Neural progenitor cell (in vitro differentiated cells): ENCODE measurements at regions not wholly inside any gene's neighbourhood (a gene's known extent, or its start where the extent isn't known, plus 50 kb on each side); places are given as distances from the start of the nearest gene placed in this dataset.

ENCODE experiments used
- DNase-seq: peaks from one replicate; pipeline ENCODE4 v3.0.0-alpha.2; 2016; ENCODE audit warnings: low spot score
- H2AFZ ChIP-seq: fragments of 200-600 bp; sonication (generic); replicated peaks from 2 replicates; pipeline ENCODE4 v1.6.1; 2016; ENCODE audit warnings: antibody characterized with exemption
- H3F3A ChIP-seq: fragments of 200-600 bp; sonication (generic); 2 replicates; pipeline ENCODE4 v1.6.1; 2016; ENCODE audit warnings: antibody characterized with exemption, low read depth
- H3K27ac ChIP-seq: fragments of 200-600 bp; sonication (generic); 2 replicates; pipeline ENCODE4 v1.5.1; 2016; ENCODE audit warnings: mild to moderate bottlenecking
- H3K27me3 ChIP-seq: fragments of 200-600 bp; sonication (generic); 2 replicates; pipeline ENCODE4 v1.6.1; 2016; ENCODE audit warnings: mild to moderate bottlenecking, moderate library complexity
- H3K36me3 ChIP-seq: fragments of 200-600 bp; sonication (generic); 2 replicates; pipeline ENCODE4 v1.5.1; 2016
- H3K4me1 ChIP-seq: fragments of 200-600 bp; sonication (generic); 2 replicates; pipeline ENCODE4 v1.6.1; 2016; ENCODE audit warnings: mixed run types
- H3K4me2 ChIP-seq: fragments of 200-600 bp; sonication (generic); 2 replicates; pipeline ENCODE4 v1.6.1; 2016
- H3K4me3 ChIP-seq: fragments of 200-600 bp; sonication (generic); 2 replicates; pipeline ENCODE4 v1.5.1; 2016
- H3K79me2 ChIP-seq: fragments of 200-600 bp; sonication (generic); 2 replicates; pipeline ENCODE4 v1.6.1; 2016; ENCODE audit warnings: low read depth
- H3K9ac ChIP-seq: fragments of 200-600 bp; sonication (generic); 2 replicates; pipeline ENCODE4 v1.6.1; 2016
- H3K9me3 ChIP-seq: fragments of 200-600 bp; sonication (generic); 2 replicates; pipeline ENCODE4 v1.5.1; 2016; ENCODE audit warnings: low read depth
- H4K20me1 ChIP-seq: fragments of 200-600 bp; sonication (generic); 2 replicates; pipeline ENCODE4 v1.6.1; 2016; ENCODE audit warnings: low read depth
- H3K27ac Mint-ChIP-seq: 3 replicates; pipeline ENCODE4 v1.8.0; 2021; ENCODE audit warnings: mixed read lengths
- H3K27me3 Mint-ChIP-seq: 2 replicates; pipeline ENCODE4 v1.8.0; 2022; ENCODE audit warnings: low read depth, mild to moderate bottlenecking, inconsistent platforms, moderate library complexity, mixed read lengths; ENCODE audit not compliant: insufficient read depth
- H3K36me3 Mint-ChIP-seq: 3 replicates; pipeline ENCODE4 v1.8.0; 2021; ENCODE audit warnings: mixed read lengths
- H3K4me1 Mint-ChIP-seq: 3 replicates; pipeline ENCODE4 v1.8.0; 2021; ENCODE audit warnings: mixed read lengths
- H3K4me3 Mint-ChIP-seq: 3 replicates; pipeline ENCODE4 v1.8.0; 2021; ENCODE audit warnings: mild to moderate bottlenecking, moderate library complexity, mixed read lengths
- H3K9me3 Mint-ChIP-seq: 3 replicates; pipeline ENCODE4 v1.8.0; 2020; ENCODE audit warnings: mixed read lengths
- EZH2 ChIP-seq: fragments of 200-600 bp; sonication (generic); IDR thresholded peaks from 2 replicates; pipeline ENCODE4 v1.6.1; 2017; ENCODE audit warnings: antibody characterized with exemption, mild to moderate bottlenecking, moderate library complexity
- EZH2phosphoT487 ChIP-seq: fragments of 200-600 bp; sonication (generic); IDR thresholded peaks from 2 replicates; pipeline ENCODE4 v1.6.1; 2017; ENCODE audit warnings: antibody characterized with exemption
- TF ChIP-seq, protein P1 (sequence below): fragments of 200-600 bp; sonication (generic); IDR thresholded peaks from 2 replicates; pipeline ENCODE4 v1.5.1; 2017; ENCODE audit warnings: antibody characterized with exemption, mild to moderate bottlenecking

- Mint-ChIP-seq H3K4me1 (peaks cover 13% of the 10 kb centered on the region), H3K36me3 (no peaks in the 10 kb centered on the region), H3K27ac (no peak overlapping the region), H3K4me3 (no peak overlapping the region), H3K27me3 (peaks cover 24% of the 10 kb centered on the region), H3K9me3 (no peaks in the 10 kb centered on the region)
- H3K36me3 ChIP-seq, result no peaks in the 10 kb centered on the region
- H2AFZ ChIP-seq, result no peak overlapping the region
- H3K79me2 ChIP-seq, result no peaks in the 10 kb centered on the region
- no peak overlapping the region for H3K4me2 ChIP-seq
- no peak overlapping the region for H3K4me3 ChIP-seq
- H3K27me3 ChIP-seq, result peaks cover 51% of the 10 kb centered on the region
- peak; percentile 90 for DNase-seq
- H3K4me1 ChIP-seq, result peaks cover 10% of the 10 kb centered on the region
- TF ChIP-seq EZH2phosphoT487 (no peak), EZH2 (no peak)
- TF ChIP-seq, protein P1, sequence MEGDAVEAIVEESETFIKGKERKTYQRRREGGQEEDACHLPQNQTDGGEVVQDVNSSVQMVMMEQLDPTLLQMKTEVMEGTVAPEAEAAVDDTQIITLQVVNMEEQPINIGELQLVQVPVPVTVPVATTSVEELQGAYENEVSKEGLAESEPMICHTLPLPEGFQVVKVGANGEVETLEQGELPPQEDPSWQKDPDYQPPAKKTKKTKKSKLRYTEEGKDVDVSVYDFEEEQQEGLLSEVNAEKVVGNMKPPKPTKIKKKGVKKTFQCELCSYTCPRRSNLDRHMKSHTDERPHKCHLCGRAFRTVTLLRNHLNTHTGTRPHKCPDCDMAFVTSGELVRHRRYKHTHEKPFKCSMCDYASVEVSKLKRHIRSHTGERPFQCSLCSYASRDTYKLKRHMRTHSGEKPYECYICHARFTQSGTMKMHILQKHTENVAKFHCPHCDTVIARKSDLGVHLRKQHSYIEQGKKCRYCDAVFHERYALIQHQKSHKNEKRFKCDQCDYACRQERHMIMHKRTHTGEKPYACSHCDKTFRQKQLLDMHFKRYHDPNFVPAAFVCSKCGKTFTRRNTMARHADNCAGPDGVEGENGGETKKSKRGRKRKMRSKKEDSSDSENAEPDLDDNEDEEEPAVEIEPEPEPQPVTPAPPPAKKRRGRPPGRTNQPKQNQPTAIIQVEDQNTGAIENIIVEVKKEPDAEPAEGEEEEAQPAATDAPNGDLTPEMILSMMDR, result peak; percentile 78
- no peak overlapping the region for H3K27ac ChIP-seq
- H4K20me1 ChIP-seq, result peaks cover 12% of the 10 kb centered on the region
- peaks cover 6% of the 10 kb centered on the region for H3F3A ChIP-seq
- no peak overlapping the region for H3K9ac ChIP-seq
- H3K9me3 ChIP-seq, result no peaks in the 10 kb centered on the region
Measured at GRCh38 chr16:6016530-6017184, 919.1 kb upstream of the EEF2KMT start.

DNA sequence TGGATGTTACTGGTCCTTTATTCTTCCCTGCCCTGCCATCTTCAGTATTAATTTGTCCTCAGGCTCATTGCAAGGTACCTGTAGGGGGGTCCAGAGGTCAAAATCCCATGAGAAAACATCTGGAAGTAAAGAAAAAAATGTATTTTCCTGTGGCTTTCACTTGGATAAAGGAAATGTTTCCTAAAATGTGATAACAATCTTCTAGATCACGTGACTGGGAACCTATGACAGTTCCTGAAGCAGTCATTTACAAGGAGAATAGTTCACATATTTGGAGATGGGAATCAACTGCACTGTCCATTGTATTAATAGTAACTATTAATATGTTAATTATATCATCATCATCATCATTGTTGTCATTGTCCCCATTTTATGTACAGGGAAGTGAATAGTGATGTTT lies 915.1 kb upstream of the EEF2KMT start:
- no peak for DNase-seq
- H3K4me3 Mint-ChIP-seq, result no peak overlapping the region
- Histone ChIP-seq H3K4me1 (no peaks in the 10 kb centered on the region), H3K4me3 (no peak overlapping the region), H3K9ac (no peak overlapping the region), H3K4me2 (no peak overlapping the region), H3K79me2 (no peaks in the 10 kb centered on the region), H2AFZ (no peak overlapping the region), H3K27ac (no peak overlapping the region), H3K9me3 (no peaks in the 10 kb centered on the region), H3K36me3 (no peaks in the 10 kb centered on the region), H4K20me1 (no peaks in the 10 kb centered on the region), H3K27me3 (peaks cover 11% of the 10 kb centered on the region), H3F3A (no peaks in the 10 kb centered on the region)
- no peak overlapping the region for H3K27ac Mint-ChIP-seq
- no peaks in the 10 kb centered on the region for H3K9me3 Mint-ChIP-seq
- H3K36me3 Mint-ChIP-seq, result no peaks in the 10 kb centered on the region
- H3K27me3 Mint-ChIP-seq, result peaks cover 17% of the 10 kb centered on the region
- peaks cover under 1% of the 10 kb centered on the region for H3K4me1 Mint-ChIP-seq
- no peak for TF ChIP-seq EZH2phosphoT487
- TF ChIP-seq, protein P1, result no peak
- TF ChIP-seq EZH2, result no peak

GRCh38 chr16:6009151-6009550 lies 911.6 kb upstream of the EEF2KMT start:
- no peak for DNase-seq
- no peaks in the 10 kb centered on the region for H3K9me3 ChIP-seq
- peaks cover 9% of the 10 kb centered on the region for H3K27me3 Mint-ChIP-seq
- H3K27me3 ChIP-seq, result no peaks in the 10 kb centered on the region
- no peak overlapping the region for H3K27ac Mint-ChIP-seq
- no peaks in the 10 kb centered on the region for H3K9me3 Mint-ChIP-seq
- H3K4me3 Mint-ChIP-seq, result no peak overlapping the region
- no peak overlapping the region for H3K4me3 ChIP-seq
- H2AFZ ChIP-seq, result no peak overlapping the region
- no peaks in the 10 kb centered on the region for H4K20me1 ChIP-seq
- H3K79me2 ChIP-seq, result no peaks in the 10 kb centered on the region
- H3K4me2 ChIP-seq, result no peak overlapping the region
- H3K36me3 ChIP-seq, result no peaks in the 10 kb centered on the region
- H3K4me1 ChIP-seq, result no peaks in the 10 kb centered on the region
- TF ChIP-seq, protein P1, result no peak
- TF ChIP-seq EZH2 (no peak), EZH2phosphoT487 (no peak)
- H3F3A ChIP-seq, result no peaks in the 10 kb centered on the region
- H3K36me3 Mint-ChIP-seq, result no peaks in the 10 kb centered on the region
- H3K27ac ChIP-seq, result no peak overlapping the region
- no peaks in the 10 kb centered on the region for H3K4me1 Mint-ChIP-seq
- no peak overlapping the region for H3K9ac ChIP-seq
